Hematopoietic multipotent progenitor cell (in vitro differentiated cells): ENCODE measurements at regions not wholly inside any gene's neighbourhood (a gene's known extent, or its start where the extent isn't known, plus 50 kb on each side); places are given as distances from the start of the nearest gene placed in this dataset. TPM values are rescaled to one million over a fixed set of nuclear protein-coding genes. Genes with fewer than 3 reads are reported as not detected.

ENCODE experiments used
- DNase-seq, 3 donors: peaks; one replicate each; pipeline ENCODE4 v3.0.0-alpha.2; 2011 to 2015; ENCODE audit warnings: low read depth in 2 of 3, low spot score in 2 of 3
- small RNA-seq: library from RNA; depleted of rRNA; stranded (forward); fragments of <200 nt; gene quantifications from one replicate; pipeline ENCODE3, GENCODE V24; 2012

DNA sequence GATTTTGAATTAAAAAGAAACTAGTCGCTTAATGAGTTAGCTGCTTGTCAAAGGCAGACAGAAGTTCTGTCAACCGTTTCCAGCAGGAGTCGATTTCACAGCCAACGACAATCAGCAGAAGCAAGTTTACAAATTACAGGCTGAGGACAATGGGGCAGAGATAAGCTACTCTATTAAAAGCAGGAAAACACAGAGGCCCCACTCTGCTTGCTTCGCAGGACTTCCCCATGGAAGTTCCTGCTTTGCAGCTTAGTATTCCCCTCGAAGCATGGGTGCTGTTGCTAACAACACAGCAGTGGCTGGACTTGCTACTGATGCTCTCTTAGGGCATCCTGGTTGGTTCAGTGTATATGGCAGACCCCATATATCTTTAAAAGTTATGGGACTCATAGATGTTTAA, 50.8 kb upstream of the KLF6 start:
- no peak for DNase-seq

DNA sequence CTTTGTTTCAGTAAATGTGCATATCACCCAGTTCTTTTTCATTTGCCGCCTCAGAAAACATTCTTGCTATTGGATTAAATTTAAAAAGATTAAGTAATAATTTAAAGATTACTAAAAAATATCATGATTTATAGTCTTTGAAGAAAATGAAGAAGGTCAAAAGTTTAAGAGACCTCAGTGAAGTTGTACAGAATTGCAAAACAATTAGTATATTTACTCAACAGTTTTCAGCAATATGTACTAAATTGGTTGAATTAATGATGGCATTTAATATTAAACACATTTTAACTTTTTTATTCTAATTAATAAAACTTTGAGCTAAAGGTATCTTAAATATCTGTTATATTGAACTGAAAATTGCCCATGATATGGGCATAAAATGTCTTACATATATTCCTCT, 49.9 kb upstream of the KLF6 start:
- DNase-seq: no peak

Small RNA genes lying in the stretch of these regions (small RNA-seq; reads per million reads assigned to genes)
- gene MIR6078: not detected
- gene RNU6-163P: not detected
